ENCODE measurements at regions not wholly inside any gene's neighbourhood (a gene's known extent, or its start where the extent isn't known, plus 50 kb on each side); places are given as distances from the start of the nearest gene placed in this dataset.
"Not testable (repeated sequence)": the region's sequence is repeated elsewhere in the genome, so short reads cannot be mapped to it uniquely, and the experiment has no call there.

- DNase-seq (ENCODE audit: low read depth in 2 of 2) = no peak
Observed at GRCh38 chr11:134501406-134502152, 89.5 kb upstream of the B3GAT1 start.

GRCh38 chr11:134500621-134501020, 88.6 kb upstream of the B3GAT1 start:
- DNase-seq (ENCODE audit: low read depth in 2 of 2) = no peak

GRCh38 chr11:134499990-134500389, 87.9 kb upstream of the B3GAT1 start:
- no peak for DNase-seq (ENCODE audit: low read depth in 2 of 2)

GRCh38 chr11:134498326-134499139, 86.5 kb upstream of the B3GAT1 start:
- DNase-seq (ENCODE audit: low read depth in 2 of 2) = no peak

- DNase-seq (ENCODE audit: low read depth in 2 of 2) = no peak
Observed at GRCh38 chr11:134497586-134497985, 85.5 kb upstream of the B3GAT1 start.

GRCh38 chr11:134496058-134496457, 84.0 kb upstream of the B3GAT1 start:
- DNase-seq (ENCODE audit: low read depth in 2 of 2) = not testable (repeated sequence)

- DNase-seq (ENCODE audit: low read depth in 2 of 2) = not testable (repeated sequence)
Observed at GRCh38 chr11:134494395-134494794, 82.4 kb upstream of the B3GAT1 start.

GRCh38 chr11:134492411-134492810, 80.4 kb upstream of the B3GAT1 start:
- not testable (repeated sequence) for DNase-seq (ENCODE audit: low read depth in 2 of 2)

GRCh38 chr11:134489728-134490127, 77.7 kb upstream of the B3GAT1 start:
- no peak for DNase-seq (ENCODE audit: low read depth in 2 of 2)

- no peak for DNase-seq (ENCODE audit: low read depth in 2 of 2)
Observed at GRCh38 chr11:134488913-134489312, 76.9 kb upstream of the B3GAT1 start.

- no peak for DNase-seq (ENCODE audit: low read depth in 2 of 2)
Observed at GRCh38 chr11:134488512-134488911, 76.5 kb upstream of the B3GAT1 start.

- DNase-seq (ENCODE audit: low read depth in 2 of 2) = no peak
Observed at GRCh38 chr11:134487696-134488095, 75.7 kb upstream of the B3GAT1 start.

- no peak for DNase-seq (ENCODE audit: low read depth in 2 of 2)
Observed at GRCh38 chr11:134486704-134487103, 74.7 kb upstream of the B3GAT1 start.

GRCh38 chr11:134486106-134486505, 74.1 kb upstream of the B3GAT1 start:
- DNase-seq (ENCODE audit: low read depth in 2 of 2) = no peak

GRCh38 chr11:134485316-134485715, 73.3 kb upstream of the B3GAT1 start:
- DNase-seq (ENCODE audit: low read depth in 2 of 2) = no peak

- DNase-seq (ENCODE audit: low read depth in 2 of 2) = no peak
Observed at GRCh38 chr11:134483857-134484256, 71.8 kb upstream of the B3GAT1 start.

- DNase-seq (ENCODE audit: low read depth in 2 of 2) = no peak
Observed at GRCh38 chr11:134483291-134483690, 71.2 kb upstream of the B3GAT1 start.

- DNase-seq (ENCODE audit: low read depth in 2 of 2) = no peak
Observed at GRCh38 chr11:134482865-134483264, 70.8 kb upstream of the B3GAT1 start.

GRCh38 chr11:134481933-134482527, 70.0 kb upstream of the B3GAT1 start:
- no peak for DNase-seq (ENCODE audit: low read depth in 2 of 2)

- no peak for DNase-seq (ENCODE audit: low read depth in 2 of 2)
Observed at GRCh38 chr11:134481135-134481534, 69.1 kb upstream of the B3GAT1 start.

- DNase-seq (ENCODE audit: low read depth in 2 of 2) = no peak
Observed at GRCh38 chr11:134480136-134480712, 68.2 kb upstream of the B3GAT1 start.

Data from activated CD4-positive, alpha-beta T cell treated with anti-CD3 and anti-CD28 coated beads for 24 hours (primary cell).